Thoracic aorta (tissue), 2 donors: ENCODE measurements at regions not wholly inside any gene's neighbourhood (a gene's known extent, or its start where the extent isn't known, plus 50 kb on each side); places are given as distances from the start of the nearest gene placed in this dataset.

Experiments
- ATAC-seq: fragments of 150-250 bp; one replicate; pipeline ENCODE4 v1.8.0; 2017; ENCODE audit warnings: low read depth; ENCODE audit not compliant: insufficient number of reproducible peaks, low FRiP score
- DNase-seq: peaks from one replicate; pipeline ENCODE4 v3.0.0-alpha.2; 2020; ENCODE audit warnings: low spot score
- H3K27ac ChIP-seq, 2 donors: fragments of 200-600 bp; sonication (generic); 1 replicate in 1 of 2; 2 replicates in 1 of 2; pipeline ENCODE4 v1.5.1; 2016; ENCODE audit warnings: mild to moderate bottlenecking in 2 of 2, moderate library complexity in 2 of 2
- H3K27me3 ChIP-seq: fragments of 200-600 bp; sonication (generic); replicated peaks from 2 replicates; pipeline ENCODE4 v1.6.0; 2016; ENCODE audit warnings: mild to moderate bottlenecking; ENCODE audit not compliant: insufficient read depth
- H3K36me3 ChIP-seq: fragments of 200-600 bp; sonication (generic); one replicate; pipeline ENCODE4 v1.5.1; 2016
- H3K4me1 ChIP-seq, 2 donors: fragments of 200-600 bp; sonication (generic); 1 replicate in 1 of 2; 2 replicates in 1 of 2; pipeline versions ENCODE4 v1.5.1 to v1.6.0; 2016; ENCODE audit warnings: low read depth in 2 of 2, mild to moderate bottlenecking in 1 of 2; ENCODE audit not compliant: control insufficient read depth in 1 of 2
- H3K4me3 ChIP-seq: fragments of 200-600 bp; sonication (generic); 2 replicates; pipeline ENCODE4 v1.5.1; 2016; ENCODE audit warnings: mild to moderate bottlenecking
- H3K9me3 ChIP-seq: fragments of 200-600 bp; sonication (generic); 2 replicates; pipeline ENCODE4 v1.5.1; 2016
- CTCF ChIP-seq: fragments of 200-600 bp; sonication (generic); IDR thresholded peaks from one replicate; pipeline ENCODE4 v1.5.1; 2019; ENCODE audit warnings: antibody characterized with exemption

- ATAC-seq (no peak), DNase-seq (no peak)
- Histone ChIP-seq H3K36me3 (no peaks in the 10 kb centered on the region), H3K9me3 (no peaks in the 10 kb centered on the region), H3K4me1 (no peaks in the 10 kb centered on the region), H3K27ac (no peak overlapping the region), H3K4me3 (no peak overlapping the region), H3K27me3 (no peaks in the 10 kb centered on the region)
- TF ChIP-seq CTCF: no peak
These were observed 92.8 kb downstream of the RASSF10 start for GRCh38 chr11:13101644-13102512.

GRCh38 chr11:13102513-13102840, 93.4 kb downstream of the RASSF10 start:
- Histone ChIP-seq H3K27me3 (no peaks in the 10 kb centered on the region), H3K4me3 (no peak overlapping the region), H3K27ac (no peak overlapping the region), H3K9me3 (no peaks in the 10 kb centered on the region), H3K4me1 (no peaks in the 10 kb centered on the region), H3K36me3 (no peaks in the 10 kb centered on the region)
- DNase-seq: no peak
- ATAC-seq: no peak
- no peak for TF ChIP-seq CTCF

DNA sequence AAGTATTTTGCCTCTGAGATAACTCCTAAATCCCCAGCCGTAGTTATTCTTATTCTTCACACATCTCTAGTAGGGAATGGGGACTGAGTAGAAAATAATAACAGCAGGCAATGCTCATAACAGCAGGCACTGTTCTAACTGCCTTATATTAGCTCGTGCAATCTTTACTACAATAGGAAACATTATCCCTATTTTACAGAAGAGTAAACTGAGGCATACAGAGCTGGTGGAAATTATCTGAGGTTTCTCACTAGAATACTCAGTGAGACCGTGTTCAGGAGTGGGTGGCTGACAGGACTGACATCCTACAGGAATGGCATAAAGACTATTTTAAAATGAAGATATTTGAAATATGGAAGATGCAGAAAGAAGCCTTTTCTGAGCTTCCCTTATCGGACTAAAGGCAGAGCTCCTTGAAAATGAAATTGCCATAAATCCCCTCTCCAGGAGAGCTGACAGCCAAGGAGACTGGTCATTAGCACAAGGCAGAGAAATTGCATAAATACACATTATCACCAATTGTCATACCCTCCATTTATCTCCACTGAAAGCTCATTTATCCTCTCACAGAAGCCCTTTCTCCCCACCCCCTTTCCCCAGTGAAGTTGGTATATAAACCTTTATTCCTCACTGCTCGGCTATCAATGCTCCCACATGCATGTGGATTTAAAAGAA, 93.9 kb downstream of the RASSF10 start:
- ATAC-seq (no peak), DNase-seq (no peak)
- Histone ChIP-seq H3K27ac (no peak overlapping the region), H3K4me1 (no peaks in the 10 kb centered on the region), H3K4me3 (no peak overlapping the region), H3K36me3 (no peaks in the 10 kb centered on the region), H3K9me3 (no peaks in the 10 kb centered on the region), H3K27me3 (no peaks in the 10 kb centered on the region)
- no peak for TF ChIP-seq CTCF

- no peak for DNase-seq
- no peaks in the 10 kb centered on the region for H3K36me3 ChIP-seq
- no peak overlapping the region for H3K4me3 ChIP-seq
- no peaks in the 10 kb centered on the region for H3K9me3 ChIP-seq
- H3K27me3 ChIP-seq: no peaks in the 10 kb centered on the region
- H3K4me1 ChIP-seq: no peaks in the 10 kb centered on the region
- no peak for ATAC-seq
- TF ChIP-seq CTCF: no peak
- H3K27ac ChIP-seq: no peak overlapping the region
These were observed 94.9 kb downstream of the RASSF10 start for GRCh38 chr11:13103962-13104554.

- no peak for DNase-seq
- no peak for TF ChIP-seq CTCF
- Histone ChIP-seq H3K27ac (no peak overlapping the region), H3K4me3 (no peak overlapping the region), H3K27me3 (no peaks in the 10 kb centered on the region), H3K36me3 (no peaks in the 10 kb centered on the region), H3K9me3 (no peaks in the 10 kb centered on the region), H3K4me1 (no peaks in the 10 kb centered on the region)
- ATAC-seq: no peak
These were observed 95.6 kb downstream of the RASSF10 start for GRCh38 chr11:13104619-13105236.
